Spleen (tissue), 7 donors: ENCODE measurements at regions not wholly inside any gene's neighbourhood (a gene's known extent, or its start where the extent isn't known, plus 50 kb on each side); places are given as distances from the start of the nearest gene placed in this dataset.

Experiments
- POLR2A ChIP-seq, 3 donors: fragments of 450-650 bp; IDR thresholded peaks; one replicate each; pipeline ENCODE4 v1.5.1; 2017; ENCODE audit warnings: antibody characterized with exemption in 3 of 3, mild to moderate bottlenecking in 1 of 3
- TF ChIP-seq, protein P1 (sequence below), 11 experiments: fragments of 200-600 bp in 7 of 11; fragments of 450-650 bp in 4 of 11; sonication (generic) in 4 of 11; IDR thresholded peaks in 8 of 11; conservative IDR thresholded peaks in 3 of 11; 1 replicate in 7 of 11; 2 replicates in 4 of 11; pipeline versions ENCODE4 v1.4.0 to v1.8.0; 2016 to 2021; ENCODE audit warnings: antibody characterized with exemption in 11 of 11, inconsistent platforms in 4 of 11, mild to moderate bottlenecking in 1 of 11
- donor health status: DM: no; HTN: no; CAD: no; lungs with moderate emphysema.
- donor health status: DM: no; HTN: no; CAD: no.
- donor health status: DM: no; HTN: no; CAD: no.

DNA sequence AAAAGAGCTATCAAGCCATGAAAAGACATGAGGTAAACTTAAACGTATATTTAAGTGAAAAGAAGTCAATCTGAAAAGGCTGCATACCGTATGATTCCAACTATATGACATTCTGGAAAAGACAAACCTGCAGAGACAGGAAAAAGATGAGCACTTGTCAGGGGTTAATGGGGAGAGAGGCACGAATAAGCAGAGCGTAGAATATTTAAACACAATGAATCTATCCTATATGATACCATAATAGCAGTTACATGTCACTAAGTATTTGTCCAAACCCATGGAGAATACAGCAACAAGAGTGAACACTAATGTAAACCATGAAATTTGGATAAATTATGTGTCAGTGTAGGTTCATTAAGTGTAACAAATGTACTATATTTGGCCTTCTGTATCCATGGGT, 560.3 kb upstream of the ANO3 start:
- TF ChIP-seq, protein P1, sequence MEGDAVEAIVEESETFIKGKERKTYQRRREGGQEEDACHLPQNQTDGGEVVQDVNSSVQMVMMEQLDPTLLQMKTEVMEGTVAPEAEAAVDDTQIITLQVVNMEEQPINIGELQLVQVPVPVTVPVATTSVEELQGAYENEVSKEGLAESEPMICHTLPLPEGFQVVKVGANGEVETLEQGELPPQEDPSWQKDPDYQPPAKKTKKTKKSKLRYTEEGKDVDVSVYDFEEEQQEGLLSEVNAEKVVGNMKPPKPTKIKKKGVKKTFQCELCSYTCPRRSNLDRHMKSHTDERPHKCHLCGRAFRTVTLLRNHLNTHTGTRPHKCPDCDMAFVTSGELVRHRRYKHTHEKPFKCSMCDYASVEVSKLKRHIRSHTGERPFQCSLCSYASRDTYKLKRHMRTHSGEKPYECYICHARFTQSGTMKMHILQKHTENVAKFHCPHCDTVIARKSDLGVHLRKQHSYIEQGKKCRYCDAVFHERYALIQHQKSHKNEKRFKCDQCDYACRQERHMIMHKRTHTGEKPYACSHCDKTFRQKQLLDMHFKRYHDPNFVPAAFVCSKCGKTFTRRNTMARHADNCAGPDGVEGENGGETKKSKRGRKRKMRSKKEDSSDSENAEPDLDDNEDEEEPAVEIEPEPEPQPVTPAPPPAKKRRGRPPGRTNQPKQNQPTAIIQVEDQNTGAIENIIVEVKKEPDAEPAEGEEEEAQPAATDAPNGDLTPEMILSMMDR (IDR thresholded peaks at IDR 0.05 in 8 of 11, conservative IDR thresholded peaks at IDR 0.05 in 3 of 11), result no peak
- TF ChIP-seq POLR2A (IDR thresholded peaks at IDR 0.05), result no peak
